ENCODE measurements at regions not wholly inside any gene's neighbourhood (a gene's known extent, or its start where the extent isn't known, plus 50 kb on each side); places are given as distances from the start of the nearest gene placed in this dataset.

DNA sequence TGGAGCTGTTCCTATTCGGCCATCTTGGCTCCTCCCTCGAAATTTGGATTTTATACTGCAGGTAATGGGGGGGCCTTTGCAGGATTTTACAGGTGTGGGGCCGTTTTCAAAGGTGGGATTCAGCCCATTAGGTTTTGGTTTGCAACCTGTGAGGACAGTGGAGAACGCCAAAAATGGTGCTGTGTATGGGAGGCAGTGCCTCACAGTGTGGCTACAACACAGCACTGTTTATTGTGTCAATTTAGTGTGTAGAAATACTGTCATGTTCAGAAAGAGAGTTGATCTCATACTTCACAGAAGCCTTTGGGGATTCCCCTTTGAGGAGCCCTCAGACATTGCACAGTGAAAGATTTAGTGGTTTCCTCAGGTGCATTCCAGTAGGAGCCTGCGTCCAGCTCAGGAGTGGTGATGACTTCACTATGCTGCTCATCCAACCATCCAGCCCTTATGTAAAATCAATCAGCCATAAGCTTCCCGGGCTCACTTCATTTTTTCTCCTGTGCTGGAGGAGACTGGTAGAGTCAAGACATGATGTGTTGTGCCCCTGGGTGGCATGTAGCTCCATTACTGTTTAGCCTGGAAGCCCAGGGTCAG lies 92.7 kb upstream of the PRMT8 start:
- POLR2A ChIA-PET, result no interaction called here
- Mint-ChIP-seq H3K27ac (no peak overlapping the region), H3K9me3 (peaks cover 4% of the 10 kb centered on the region), H3K4me3 (no peak overlapping the region), H3K4me1 (ENCODE audit: low read depth) (no peaks in the 10 kb centered on the region), H3K27me3 (peaks cover 35% of the 10 kb centered on the region), H3K36me3 (ENCODE audit: low read depth) (no peaks in the 10 kb centered on the region)
- DNase-seq (no peak), ATAC-seq (ENCODE audit: poor library complexity) (no peak)
- no peaks in the 10 kb centered on the region for H3K36me3 ChIP-seq (ENCODE audit: insufficient read depth, low read length)
- intact Hi-C loops (cut with DNase I, micrococcal nuclease), result no loop called here
- no peak overlapping the region for H3K4me3 ChIP-seq (ENCODE audit: low read length)
- H3K27me3 ChIP-seq (ENCODE audit: control insufficient read depth in 1 of 2, insufficient read depth in 2 of 2, low read length in 2 of 2), result peaks cover 8 to 13% of the 10 kb centered on the region in 2 experiments
- no peak overlapping the region for H3K27ac ChIP-seq (ENCODE audit: low read depth in 1 of 2, low read length in 2 of 2)
- CTCF ChIA-PET, result no interaction called here
- no peaks in the 10 kb centered on the region for H3K4me1 ChIP-seq (ENCODE audit: insufficient read depth, low read length)
- TF ChIP-seq, protein P1, sequence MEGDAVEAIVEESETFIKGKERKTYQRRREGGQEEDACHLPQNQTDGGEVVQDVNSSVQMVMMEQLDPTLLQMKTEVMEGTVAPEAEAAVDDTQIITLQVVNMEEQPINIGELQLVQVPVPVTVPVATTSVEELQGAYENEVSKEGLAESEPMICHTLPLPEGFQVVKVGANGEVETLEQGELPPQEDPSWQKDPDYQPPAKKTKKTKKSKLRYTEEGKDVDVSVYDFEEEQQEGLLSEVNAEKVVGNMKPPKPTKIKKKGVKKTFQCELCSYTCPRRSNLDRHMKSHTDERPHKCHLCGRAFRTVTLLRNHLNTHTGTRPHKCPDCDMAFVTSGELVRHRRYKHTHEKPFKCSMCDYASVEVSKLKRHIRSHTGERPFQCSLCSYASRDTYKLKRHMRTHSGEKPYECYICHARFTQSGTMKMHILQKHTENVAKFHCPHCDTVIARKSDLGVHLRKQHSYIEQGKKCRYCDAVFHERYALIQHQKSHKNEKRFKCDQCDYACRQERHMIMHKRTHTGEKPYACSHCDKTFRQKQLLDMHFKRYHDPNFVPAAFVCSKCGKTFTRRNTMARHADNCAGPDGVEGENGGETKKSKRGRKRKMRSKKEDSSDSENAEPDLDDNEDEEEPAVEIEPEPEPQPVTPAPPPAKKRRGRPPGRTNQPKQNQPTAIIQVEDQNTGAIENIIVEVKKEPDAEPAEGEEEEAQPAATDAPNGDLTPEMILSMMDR (IDR thresholded peaks at IDR 0.05), result no peak
- no peaks in the 10 kb centered on the region for H3K9me3 ChIP-seq (ENCODE audit: control insufficient read depth in 1 of 2, insufficient read depth in 1 of 2, low read length in 2 of 2)

DNA sequence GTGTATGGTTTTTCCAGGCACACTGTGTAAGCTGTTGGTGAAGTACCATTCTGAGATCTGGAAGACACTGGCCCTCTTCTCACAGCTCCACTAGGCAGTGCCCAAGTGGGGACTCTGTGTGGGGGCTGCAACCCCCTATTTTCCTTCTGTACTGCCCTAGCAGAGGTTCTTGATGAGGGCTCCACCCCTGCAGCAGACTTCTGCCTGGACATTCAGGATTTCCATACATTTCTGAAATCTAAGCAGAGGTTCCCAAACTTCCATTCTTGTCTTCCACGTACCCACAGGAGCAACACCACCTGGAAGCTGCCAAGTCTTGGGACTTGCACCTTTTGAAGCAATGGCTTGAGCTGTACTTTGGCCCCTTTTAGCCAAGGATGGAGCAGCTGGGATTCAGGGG lies 85.2 kb upstream of the PRMT8 start:
- CTCF ChIA-PET, result no interaction called here
- H3K27me3 ChIP-seq (ENCODE audit: control insufficient read depth in 1 of 2, insufficient read depth in 2 of 2, low read length in 2 of 2), result no peaks in the 10 kb centered on the region
- H3K4me3 ChIP-seq (ENCODE audit: low read length), result no peak overlapping the region
- Mint-ChIP-seq H3K27me3 (peaks cover 8% of the 10 kb centered on the region), H3K27ac (no peak overlapping the region), H3K9me3 (peaks cover 19% of the 10 kb centered on the region), H3K36me3 (ENCODE audit: low read depth) (peaks cover 4% of the 10 kb centered on the region), H3K4me1 (ENCODE audit: low read depth) (no peaks in the 10 kb centered on the region), H3K4me3 (no peak overlapping the region)
- ATAC-seq (ENCODE audit: poor library complexity) (no peak), DNase-seq (no peak)
- peaks cover 30 to 37% of the 10 kb centered on the region in 2 experiments for H3K9me3 ChIP-seq (ENCODE audit: control insufficient read depth in 1 of 2, insufficient read depth in 1 of 2, low read length in 2 of 2)
- no peaks in the 10 kb centered on the region for H3K4me1 ChIP-seq (ENCODE audit: insufficient read depth, low read length)
- TF ChIP-seq, protein P1 (IDR thresholded peaks at IDR 0.05), result no peak
- no peaks in the 10 kb centered on the region for H3K36me3 ChIP-seq (ENCODE audit: insufficient read depth, low read length)
- H3K27ac ChIP-seq (ENCODE audit: low read depth in 1 of 2, low read length in 2 of 2), result no peak overlapping the region
- intact Hi-C loops (cut with DNase I, micrococcal nuclease), result no loop called here
- POLR2A ChIA-PET, result no interaction called here

DNA sequence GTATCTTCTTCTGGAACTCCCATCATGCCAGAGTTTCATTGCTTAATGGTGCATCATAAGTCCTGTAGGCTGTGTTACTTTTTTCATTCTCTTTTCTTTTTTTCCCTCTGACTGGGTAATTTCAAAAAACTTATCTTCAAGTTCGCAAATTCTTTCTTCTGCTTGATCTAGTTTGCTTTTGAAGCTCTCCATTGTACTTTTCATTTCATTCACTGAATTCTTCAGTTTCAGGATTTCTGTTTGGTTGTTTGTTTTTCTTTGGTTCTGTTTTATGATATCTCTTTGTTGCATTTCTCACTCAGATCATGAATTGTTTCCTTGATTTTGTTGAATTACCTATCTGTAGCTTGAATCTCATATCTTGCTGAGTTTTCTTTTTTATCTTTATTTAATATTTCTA lies 83.3 kb upstream of the PRMT8 start:
- peaks cover 19% of the 10 kb centered on the region for H3K9me3 Mint-ChIP-seq
- H3K27me3 Mint-ChIP-seq, result peaks cover 5% of the 10 kb centered on the region
- no peaks in the 10 kb centered on the region for H3K36me3 ChIP-seq (ENCODE audit: insufficient read depth, low read length)
- peaks cover 32 to 37% of the 10 kb centered on the region in 2 experiments for H3K9me3 ChIP-seq (ENCODE audit: control insufficient read depth in 1 of 2, insufficient read depth in 1 of 2, low read length in 2 of 2)
- intact Hi-C loops (cut with DNase I, micrococcal nuclease), result no loop called here
- no peak overlapping the region for H3K4me3 ChIP-seq (ENCODE audit: low read length)
- H3K4me1 Mint-ChIP-seq (ENCODE audit: low read depth), result no peaks in the 10 kb centered on the region
- H3K4me3 Mint-ChIP-seq, result no peak overlapping the region
- H3K27me3 ChIP-seq (ENCODE audit: control insufficient read depth in 1 of 2, insufficient read depth in 2 of 2, low read length in 2 of 2), result no peaks in the 10 kb centered on the region
- DNase-seq, result no peak
- POLR2A ChIA-PET, result no interaction called here
- ATAC-seq (ENCODE audit: poor library complexity), result no peak
- no peak overlapping the region for H3K27ac Mint-ChIP-seq
- no peak overlapping the region for H3K27ac ChIP-seq (ENCODE audit: low read depth in 1 of 2, low read length in 2 of 2)
- TF ChIP-seq, protein P1 (IDR thresholded peaks at IDR 0.05), result no peak
- H3K36me3 Mint-ChIP-seq (ENCODE audit: low read depth), result peaks cover 4% of the 10 kb centered on the region
- H3K4me1 ChIP-seq (ENCODE audit: insufficient read depth, low read length), result no peaks in the 10 kb centered on the region
- CTCF ChIA-PET, result no interaction called here

Data from CD4-positive, alpha-beta T cell (primary cell).